Fibroblast of mammary gland (primary cell): ENCODE measurements at regions not wholly inside any gene's neighbourhood (a gene's known extent, or its start where the extent isn't known, plus 50 kb on each side); places are given as distances from the start of the nearest gene placed in this dataset.

Experiments used
- DNase-seq: peaks from one replicate; pipeline ENCODE4 v3.0.0-alpha.2; 2010; ENCODE audit warnings: low read depth
- H3K4me3 ChIP-seq: 2 replicates; pipeline ENCODE4 v1.5.1; 2011; ENCODE audit warnings: low read depth, mild to moderate bottlenecking, low read length, moderate library complexity; ENCODE audit not compliant: control insufficient read depth
- CTCF ChIP-seq: conservative IDR thresholded peaks from 2 replicates; pipeline ENCODE4 v1.5.1; 2011; ENCODE audit warnings: low read depth, low read length, inconsistent platforms; ENCODE audit not compliant: control insufficient read depth, insufficient read depth

GRCh38 chr9:22237497-22238363 is 208.9 kb upstream of the DMRTA1 start:
- no peak overlapping the region for H3K4me3 ChIP-seq
- DNase-seq, result peak; percentile 86
- TF ChIP-seq CTCF, result no peak

GRCh38 chr9:22238809-22239684 is 207.6 kb upstream of the DMRTA1 start:
- peak; percentile 48 for TF ChIP-seq CTCF
- no peak overlapping the region for H3K4me3 ChIP-seq
- DNase-seq, result peak; percentile 70

GRCh38 chr9:22240619-22241018 is 206.0 kb upstream of the DMRTA1 start:
- no peak for TF ChIP-seq CTCF
- no peak overlapping the region for H3K4me3 ChIP-seq
- DNase-seq, result peak; percentile 80

GRCh38 chr9:22241024-22241423 is 205.6 kb upstream of the DMRTA1 start:
- DNase-seq, result no peak
- no peak overlapping the region for H3K4me3 ChIP-seq
- TF ChIP-seq CTCF, result no peak

GRCh38 chr9:22241611-22242010 is 205.0 kb upstream of the DMRTA1 start:
- DNase-seq, result no peak
- no peak overlapping the region for H3K4me3 ChIP-seq
- no peak for TF ChIP-seq CTCF

- H3K4me3 ChIP-seq, result no peak overlapping the region
- TF ChIP-seq CTCF, result peak; percentile 71
- peak; percentile 65 for DNase-seq
These were observed 202.2 kb upstream of the DMRTA1 start for GRCh38 chr9:22244139-22245011.
